SK-N-SH treated with all-trans-retinoic acid at 6 μM for 48 hours (cell line): ENCODE measurements at regions not wholly inside any gene's neighbourhood (a gene's known extent, or its start where the extent isn't known, plus 50 kb on each side); places are given as distances from the start of the nearest gene placed in this dataset.
A peak's percentile ranks its signal among the peaks of the same experiment; 100 is the strongest.
"Not testable (repeated sequence)": the region's sequence is repeated elsewhere in the genome, so short reads cannot be mapped to it uniquely, and the experiment has no call there.

Source experiments
- ATAC-seq: fragments of 200-7000 bp; cut with Tn5 transposase; 3 replicates; pipeline ENCODE4 v1.9.1; 2020; ENCODE audit warnings: mild to moderate bottlenecking, moderate library complexity
- ARNTL ChIP-seq: fragments of 450-650 bp; formaldehyde crosslinking; IDR thresholded peaks from 2 replicates; pipeline ENCODE4 v1.5.0; 2020; ENCODE audit warnings: low read depth, mild to moderate bottlenecking, moderate library complexity, borderline replicate concordance
- ESRRG ChIP-seq: fragments of 250-450 bp; sonication (Bioruptor Pico); IDR thresholded peaks from 2 replicates; pipeline ENCODE4 v1.6.1; 2021; ENCODE audit warnings: mild to moderate bottlenecking
- GLIS3 ChIP-seq: fragments of 250-450 bp; sonication (Bioruptor Pico); IDR thresholded peaks from 2 replicates; pipeline ENCODE4 v1.5.0; 2020; ENCODE audit warnings: mild to moderate bottlenecking, moderate library complexity
- ISL1 ChIP-seq: fragments of 250-450 bp; sonication (Bioruptor Pico); IDR thresholded peaks from 2 replicates; pipeline ENCODE4 v2.1.2; 2022; ENCODE audit warnings: mild to moderate bottlenecking, moderate library complexity
- PPARA ChIP-seq: fragments of 250-450 bp; sonication (Bioruptor Pico); IDR thresholded peaks from 2 replicates; pipeline ENCODE4 v1.5.0; 2020; ENCODE audit warnings: mild to moderate bottlenecking, borderline replicate concordance
- RARB ChIP-seq: fragments of 250-450 bp; sonication (Bioruptor Pico); IDR thresholded peaks from 2 replicates; pipeline ENCODE4 v1.8.0; 2021; ENCODE audit warnings: mild to moderate bottlenecking, moderate library complexity
- TCF4 ChIP-seq: fragments of 250-450 bp; sonication (Bioruptor Pico); IDR thresholded peaks from 2 replicates; pipeline ENCODE4 v1.8.0; 2021; ENCODE audit warnings: mild to moderate bottlenecking, moderate library complexity, borderline replicate concordance
- TOX ChIP-seq: fragments of 250-450 bp; sonication (Bioruptor Pico); IDR thresholded peaks from 2 replicates; pipeline ENCODE4 v1.8.0; 2021; ENCODE audit warnings: mild to moderate bottlenecking, moderate library complexity, borderline replicate concordance
- ZNF8 ChIP-seq: fragments of 450-650 bp; formaldehyde crosslinking; IDR thresholded peaks from 2 replicates; pipeline ENCODE4 v1.5.0; 2020; ENCODE audit warnings: mild to moderate bottlenecking, moderate library complexity
- TF ChIP-seq, protein P1 (sequence below): fragments of 250-450 bp; sonication (Bioruptor Pico); IDR thresholded peaks from 2 replicates; pipeline ENCODE4 v1.5.1; 2021; ENCODE audit warnings: mild to moderate bottlenecking, moderate library complexity
- TF ChIP-seq, protein P2 (sequence below): fragments of 250-450 bp; sonication (Bioruptor Pico); IDR thresholded peaks from 2 replicates; pipeline ENCODE4 v1.5.0; 2020; ENCODE audit warnings: mild to moderate bottlenecking, moderate library complexity
- TF ChIP-seq, protein P3 (sequence below): fragments of 250-450 bp; sonication (Bioruptor Pico); IDR thresholded peaks from 2 replicates; pipeline ENCODE4 v1.5.1; 2020; ENCODE audit warnings: low read depth, mild to moderate bottlenecking, moderate library complexity
- TF ChIP-seq, protein P4 (sequence below): fragments of 250-450 bp; sonication (Bioruptor Pico); IDR thresholded peaks from 2 replicates; pipeline ENCODE4 v1.8.0; 2021; ENCODE audit warnings: low read depth, mild to moderate bottlenecking, moderate library complexity, borderline replicate concordance

- no peak for ATAC-seq
- TF ChIP-seq, protein P1, sequence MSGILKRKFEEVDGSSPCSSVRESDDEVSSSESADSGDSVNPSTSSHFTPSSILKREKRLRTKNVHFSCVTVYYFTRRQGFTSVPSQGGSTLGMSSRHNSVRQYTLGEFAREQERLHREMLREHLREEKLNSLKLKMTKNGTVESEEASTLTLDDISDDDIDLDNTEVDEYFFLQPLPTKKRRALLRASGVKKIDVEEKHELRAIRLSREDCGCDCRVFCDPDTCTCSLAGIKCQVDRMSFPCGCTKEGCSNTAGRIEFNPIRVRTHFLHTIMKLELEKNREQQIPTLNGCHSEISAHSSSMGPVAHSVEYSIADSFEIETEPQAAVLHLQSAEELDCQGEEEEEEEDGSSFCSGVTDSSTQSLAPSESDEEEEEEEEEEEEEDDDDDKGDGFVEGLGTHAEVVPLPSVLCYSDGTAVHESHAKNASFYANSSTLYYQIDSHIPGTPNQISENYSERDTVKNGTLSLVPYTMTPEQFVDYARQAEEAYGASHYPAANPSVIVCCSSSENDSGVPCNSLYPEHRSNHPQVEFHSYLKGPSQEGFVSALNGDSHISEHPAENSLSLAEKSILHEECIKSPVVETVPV (CRISPR knock-in tag), result no peak
- TF ChIP-seq TCF4 (CRISPR knock-in tag), result no peak
- TF ChIP-seq RARB (CRISPR knock-in tag), result no peak
- TF ChIP-seq, protein P2, sequence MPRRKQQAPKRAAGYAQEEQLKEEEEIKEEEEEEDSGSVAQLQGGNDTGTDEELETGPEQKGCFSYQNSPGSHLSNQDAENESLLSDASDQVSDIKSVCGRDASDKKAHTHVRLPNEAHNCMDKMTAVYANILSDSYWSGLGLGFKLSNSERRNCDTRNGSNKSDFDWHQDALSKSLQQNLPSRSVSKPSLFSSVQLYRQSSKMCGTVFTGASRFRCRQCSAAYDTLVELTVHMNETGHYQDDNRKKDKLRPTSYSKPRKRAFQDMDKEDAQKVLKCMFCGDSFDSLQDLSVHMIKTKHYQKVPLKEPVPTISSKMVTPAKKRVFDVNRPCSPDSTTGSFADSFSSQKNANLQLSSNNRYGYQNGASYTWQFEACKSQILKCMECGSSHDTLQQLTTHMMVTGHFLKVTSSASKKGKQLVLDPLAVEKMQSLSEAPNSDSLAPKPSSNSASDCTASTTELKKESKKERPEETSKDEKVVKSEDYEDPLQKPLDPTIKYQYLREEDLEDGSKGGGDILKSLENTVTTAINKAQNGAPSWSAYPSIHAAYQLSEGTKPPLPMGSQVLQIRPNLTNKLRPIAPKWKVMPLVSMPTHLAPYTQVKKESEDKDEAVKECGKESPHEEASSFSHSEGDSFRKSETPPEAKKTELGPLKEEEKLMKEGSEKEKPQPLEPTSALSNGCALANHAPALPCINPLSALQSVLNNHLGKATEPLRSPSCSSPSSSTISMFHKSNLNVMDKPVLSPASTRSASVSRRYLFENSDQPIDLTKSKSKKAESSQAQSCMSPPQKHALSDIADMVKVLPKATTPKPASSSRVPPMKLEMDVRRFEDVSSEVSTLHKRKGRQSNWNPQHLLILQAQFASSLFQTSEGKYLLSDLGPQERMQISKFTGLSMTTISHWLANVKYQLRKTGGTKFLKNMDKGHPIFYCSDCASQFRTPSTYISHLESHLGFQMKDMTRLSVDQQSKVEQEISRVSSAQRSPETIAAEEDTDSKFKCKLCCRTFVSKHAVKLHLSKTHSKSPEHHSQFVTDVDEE (CRISPR knock-in tag), result no peak
- TF ChIP-seq ESRRG (CRISPR knock-in tag), result no peak
These were observed 51.8 kb downstream of the TEX44 start for GRCh38 chr2:231644426-231644825.

DNA sequence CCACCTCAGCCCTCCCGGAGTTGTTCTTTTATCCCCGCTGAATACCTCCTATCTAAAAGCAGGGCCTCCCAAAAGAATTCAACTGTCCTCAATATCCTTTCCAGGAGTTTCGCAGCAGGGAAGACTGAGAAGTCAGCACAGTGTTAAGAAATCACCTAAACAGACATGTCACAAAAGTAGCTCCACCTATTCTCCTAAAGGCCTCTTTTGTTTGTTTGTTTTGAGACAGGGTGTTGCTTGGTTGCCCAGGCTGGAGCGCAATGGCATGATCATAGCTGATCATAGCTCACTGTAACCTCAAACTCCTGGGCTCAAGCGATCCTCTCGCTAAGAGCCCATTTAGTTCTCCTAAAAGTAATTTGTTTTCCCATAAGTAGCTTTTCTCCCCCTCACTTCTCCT is 53.8 kb downstream of the TEX44 start:
- no peak for TF ChIP-seq GLIS3 (CRISPR knock-in tag)
- TF ChIP-seq RARB (CRISPR knock-in tag), result no peak
- TF ChIP-seq ZNF8 (CRISPR knock-in tag), result no peak
- TF ChIP-seq, protein P2 (CRISPR knock-in tag), result no peak
- no peak for TF ChIP-seq ARNTL (CRISPR knock-in tag)
- TF ChIP-seq PPARA (CRISPR knock-in tag), result no peak
- TF ChIP-seq TOX (CRISPR knock-in tag), result no peak
- TF ChIP-seq, all 23 proteins: peak for 0
- ATAC-seq, result no peak

DNA sequence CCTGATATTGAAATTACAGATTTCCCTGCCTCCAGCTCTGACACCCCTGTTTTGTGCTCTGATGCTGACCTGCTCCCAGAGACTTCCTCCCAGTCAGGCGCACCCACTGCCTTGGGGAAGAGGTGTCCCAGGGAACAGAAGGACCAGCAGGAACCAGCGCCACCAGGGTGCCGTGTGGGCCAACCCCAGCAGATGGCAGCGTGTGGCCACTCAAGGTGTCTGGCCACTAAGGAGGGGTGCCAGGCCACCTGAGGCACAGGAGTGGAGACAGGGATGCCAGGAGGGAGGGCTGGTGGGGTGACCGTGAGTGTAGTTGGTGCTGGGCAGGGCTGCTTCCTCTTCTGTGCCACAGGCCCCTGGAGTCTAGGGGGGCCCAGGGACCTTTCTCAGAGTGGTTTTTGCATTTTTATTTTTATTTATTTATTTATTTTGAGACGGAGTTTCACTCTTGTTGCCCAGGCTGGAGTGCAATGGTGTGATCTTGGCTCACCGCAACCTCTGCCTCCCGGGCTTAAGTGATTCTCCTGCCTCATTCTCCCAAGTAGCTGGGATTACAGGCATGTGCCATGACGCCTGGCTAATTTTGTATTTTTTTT is 56.0 kb downstream of the TEX44 start:
- ATAC-seq, result peak; percentile 94

GRCh38 chr2:231651561-231651960 is 56.8 kb upstream of the PTMA start:
- ATAC-seq, result not testable (repeated sequence)

More for the DNA sequence above, 56.0 kb downstream of the TEX44 start:
- TF ChIP-seq, protein P3, sequence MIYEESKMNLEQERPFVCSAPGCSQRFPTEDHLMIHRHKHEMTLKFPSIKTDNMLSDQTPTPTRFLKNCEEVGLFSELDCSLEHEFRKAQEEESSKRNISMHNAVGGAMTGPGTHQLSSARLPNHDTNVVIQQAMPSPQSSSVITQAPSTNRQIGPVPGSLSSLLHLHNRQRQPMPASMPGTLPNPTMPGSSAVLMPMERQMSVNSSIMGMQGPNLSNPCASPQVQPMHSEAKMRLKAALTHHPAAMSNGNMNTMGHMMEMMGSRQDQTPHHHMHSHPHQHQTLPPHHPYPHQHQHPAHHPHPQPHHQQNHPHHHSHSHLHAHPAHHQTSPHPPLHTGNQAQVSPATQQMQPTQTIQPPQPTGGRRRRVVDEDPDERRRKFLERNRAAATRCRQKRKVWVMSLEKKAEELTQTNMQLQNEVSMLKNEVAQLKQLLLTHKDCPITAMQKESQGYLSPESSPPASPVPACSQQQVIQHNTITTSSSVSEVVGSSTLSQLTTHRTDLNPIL (CRISPR knock-in tag), result no peak
- TF ChIP-seq, protein P4, sequence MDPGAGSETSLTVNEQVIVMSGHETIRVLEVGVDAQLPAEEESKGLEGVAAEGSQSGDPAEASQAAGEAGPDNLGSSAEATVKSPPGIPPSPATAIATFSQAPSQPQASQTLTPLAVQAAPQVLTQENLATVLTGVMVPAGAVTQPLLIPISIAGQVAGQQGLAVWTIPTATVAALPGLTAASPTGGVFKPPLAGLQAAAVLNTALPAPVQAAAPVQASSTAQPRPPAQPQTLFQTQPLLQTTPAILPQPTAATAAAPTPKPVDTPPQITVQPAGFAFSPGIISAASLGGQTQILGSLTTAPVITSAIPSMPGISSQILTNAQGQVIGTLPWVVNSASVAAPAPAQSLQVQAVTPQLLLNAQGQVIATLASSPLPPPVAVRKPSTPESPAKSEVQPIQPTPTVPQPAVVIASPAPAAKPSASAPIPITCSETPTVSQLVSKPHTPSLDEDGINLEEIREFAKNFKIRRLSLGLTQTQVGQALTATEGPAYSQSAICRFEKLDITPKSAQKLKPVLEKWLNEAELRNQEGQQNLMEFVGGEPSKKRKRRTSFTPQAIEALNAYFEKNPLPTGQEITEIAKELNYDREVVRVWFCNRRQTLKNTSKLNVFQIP, result no peak

- ATAC-seq, result peak; percentile 79
- no peak for TF ChIP-seq PPARA (CRISPR knock-in tag)
- TF ChIP-seq, all 23 proteins: peak for 0
These were observed 52.8 kb upstream of the PTMA start for GRCh38 chr2:231655488-231655887.

DNA sequence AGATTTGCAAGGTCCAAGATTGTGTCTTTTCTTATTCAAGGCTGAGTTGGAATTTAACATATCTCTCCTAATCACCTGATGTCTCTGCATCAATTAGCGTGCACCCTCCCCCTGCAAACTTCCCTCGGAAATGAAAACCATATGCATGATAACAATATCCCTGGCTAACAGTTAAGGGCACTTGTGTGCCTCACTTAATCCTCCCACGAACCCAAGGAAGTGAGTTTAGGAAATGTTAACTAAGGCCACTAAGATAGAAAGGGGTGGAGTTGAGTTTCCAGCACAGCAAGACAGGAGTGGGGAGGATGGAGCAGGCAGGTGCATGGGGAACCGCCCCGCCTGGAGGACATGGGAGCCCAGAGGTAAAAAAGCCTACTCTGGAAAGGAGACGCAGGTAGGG is 52.4 kb upstream of the PTMA start:
- peak; percentile 60 for ATAC-seq
- TF ChIP-seq TCF4 (CRISPR knock-in tag) (peak; percentile 66; the same call in 1 of the 2 replicates), ARNTL (CRISPR knock-in tag) (no peak), ISL1 (CRISPR knock-in tag) (no peak)
